K562 (cell line): ENCODE measurements at regions not wholly inside any gene's neighbourhood (a gene's known extent, or its start where the extent isn't known, plus 50 kb on each side); places are given as distances from the start of the nearest gene placed in this dataset.

Experiments
- ARHGAP35 ChIP-seq: fragments of 450-650 bp; IDR thresholded peaks from 2 replicates; pipeline ENCODE4 v1.6.1; 2018; ENCODE audit not compliant: partially characterized antibody
- CBX8 ChIP-seq: fragments of 200-600 bp; sonication (generic); IDR thresholded peaks from 2 replicates; pipeline ENCODE4 v1.6.1; 2012; ENCODE audit warnings: borderline replicate concordance, mixed run types, low read depth, mild to moderate bottlenecking, moderate library complexity, mixed read lengths, low read length, control low read depth, inconsistent platforms; ENCODE audit not compliant: poor library complexity, severe bottlenecking; ENCODE audit errors: extremely low read depth
- CHD2 ChIP-seq: IDR thresholded peaks from 2 replicates; pipeline ENCODE4 v1.6.1; 2011; ENCODE audit warnings: low read depth, low read length
- CTCF ChIP-seq, 3 experiments: IDR thresholded peaks in 2 of 3; conservative IDR thresholded peaks in 1 of 3; 2 replicates each; pipeline ENCODE4 v1.5.1; 2011 to 2012; ENCODE audit warnings: low read length in 3 of 3, mild to moderate bottlenecking in 3 of 3, control low read depth in 2 of 3, improper control_type of control experiment in 1 of 3, inconsistent platforms in 1 of 3, low read depth in 1 of 3, mixed read lengths in 1 of 3, moderate library complexity in 1 of 3; ENCODE audit not compliant: insufficient read depth in 2 of 3
- GMEB1 ChIP-seq: fragments of 250-450 bp; sonication (Bioruptor Pico); IDR thresholded peaks from 2 replicates; pipeline ENCODE4 v1.4.0; 2020; ENCODE audit warnings: mild to moderate bottlenecking
- HDGF ChIP-seq: fragments of 450-650 bp; IDR thresholded peaks from 2 replicates; pipeline ENCODE4 v1.6.1; 2016
- HMG20A ChIP-seq: fragments of 450-650 bp; formaldehyde crosslinking; conservative IDR thresholded peaks from 2 replicates; pipeline ENCODE4 v1.4.0; 2020; ENCODE audit warnings: mild to moderate bottlenecking, mixed read lengths
- POLR2A ChIP-seq: fragments of 450-650 bp; conservative IDR thresholded peaks from 2 replicates; pipeline ENCODE4 v1.6.1; 2016
- SP1 ChIP-seq: sonication (generic); formaldehyde crosslinking; IDR thresholded peaks from 2 replicates; pipeline ENCODE4 v1.8.1; 2022; ENCODE audit warnings: mild to moderate bottlenecking, missing genetic modification reagents
- SRF ChIP-seq, 2 experiments: fragments of 250-450, 450-650 bp in 1 of 2; sonication (Bioruptor Pico) in 1 of 2; sonication (generic) in 1 of 2; formaldehyde crosslinking; IDR thresholded peaks; 2 replicates each; pipeline versions ENCODE4 v1.5.0 to v1.5.1; 2020 to 2022; ENCODE audit warnings: mild to moderate bottlenecking in 1 of 2, missing genetic modification reagents in 1 of 2
- SRSF1 ChIP-seq: fragments of 200-400 bp; formaldehyde crosslinking; IDR thresholded peaks from 2 replicates; pipeline ENCODE4 v1.6.1; 2017; ENCODE audit warnings: mild to moderate bottlenecking, low read depth, low read length, moderate library complexity
- ZNF311 ChIP-seq: fragments of 250-450 bp; sonication (Bioruptor Pico); IDR thresholded peaks from 2 replicates; pipeline ENCODE4 v1.4.0; 2020; ENCODE audit warnings: mild to moderate bottlenecking, moderate library complexity

- TF ChIP-seq CTCF (IDR thresholded peaks at IDR 0.05 in 2 of 3, conservative IDR thresholded peaks at IDR 0.05 in 1 of 3; ENCODE audit: insufficient read depth in 2 of 3, low read depth in 1 of 3, low read length in 3 of 3) (no peak), SP1 (CRISPR knock-in tag) (no peak), ARHGAP35 (no peak), GMEB1 (CRISPR knock-in tag) (no peak), CHD2 (no peak), SRSF1 (no peak), HDGF (no peak), ZNF311 (CRISPR knock-in tag) (no peak), SRF (CRISPR knock-in tag; IDR thresholded peaks at IDR 0.05) (no peak), POLR2A (no peak), HMG20A (CRISPR knock-in tag) (no peak), CBX8 (no peak)
These were observed 69.4 kb downstream of the CPN2 start for GRCh38 chr3:194281766-194282165.
